ENCODE measurements at regions not wholly inside any gene's neighbourhood (a gene's known extent, or its start where the extent isn't known, plus 50 kb on each side); places are given as distances from the start of the nearest gene placed in this dataset.

DNA sequence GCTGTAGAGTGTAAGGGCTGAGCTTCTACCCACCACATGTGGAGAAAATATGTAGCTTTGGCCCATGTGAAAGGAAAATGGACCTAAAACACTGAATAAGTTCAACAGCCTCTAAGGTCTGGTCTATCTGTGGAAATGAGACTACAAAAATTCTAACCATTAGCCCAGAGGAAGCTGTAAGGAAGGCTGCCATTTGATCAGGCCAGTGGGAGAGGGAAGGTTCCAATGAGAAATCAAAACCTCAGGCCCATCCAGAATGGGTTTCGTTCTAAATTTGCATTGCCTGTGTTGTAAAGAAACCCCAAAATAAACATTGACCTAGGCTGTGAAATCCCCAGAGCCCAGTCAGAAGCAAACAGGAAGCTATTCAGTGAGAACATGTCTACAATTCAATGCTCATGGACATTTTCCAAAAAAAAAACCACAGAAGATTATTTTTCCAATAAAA, 320.4 kb upstream of the SLC7A11 start:
- no peak for DNase-seq (ENCODE audit: low spot score)

DNA sequence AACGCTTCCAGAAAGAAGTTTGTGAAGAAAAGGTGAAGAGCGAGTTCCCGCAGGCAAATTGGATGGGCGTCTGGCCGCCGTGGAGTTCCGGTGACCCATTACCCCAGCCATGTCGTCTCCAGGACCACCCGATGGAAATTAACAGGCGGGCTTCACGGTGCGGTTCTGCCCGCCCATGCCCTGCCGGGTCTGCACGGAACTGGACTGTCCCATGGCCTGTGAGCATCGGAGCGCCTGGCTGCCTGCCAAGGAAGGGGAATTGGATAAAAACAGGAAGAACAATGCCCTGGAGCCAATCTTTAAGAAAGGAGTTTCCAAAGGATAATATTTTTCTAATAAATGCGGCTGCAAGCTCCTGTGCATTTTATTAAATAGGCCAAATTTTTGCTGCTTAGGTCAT, 319.8 kb upstream of the SLC7A11 start:
- no peak for DNase-seq (ENCODE audit: low spot score)

DNA sequence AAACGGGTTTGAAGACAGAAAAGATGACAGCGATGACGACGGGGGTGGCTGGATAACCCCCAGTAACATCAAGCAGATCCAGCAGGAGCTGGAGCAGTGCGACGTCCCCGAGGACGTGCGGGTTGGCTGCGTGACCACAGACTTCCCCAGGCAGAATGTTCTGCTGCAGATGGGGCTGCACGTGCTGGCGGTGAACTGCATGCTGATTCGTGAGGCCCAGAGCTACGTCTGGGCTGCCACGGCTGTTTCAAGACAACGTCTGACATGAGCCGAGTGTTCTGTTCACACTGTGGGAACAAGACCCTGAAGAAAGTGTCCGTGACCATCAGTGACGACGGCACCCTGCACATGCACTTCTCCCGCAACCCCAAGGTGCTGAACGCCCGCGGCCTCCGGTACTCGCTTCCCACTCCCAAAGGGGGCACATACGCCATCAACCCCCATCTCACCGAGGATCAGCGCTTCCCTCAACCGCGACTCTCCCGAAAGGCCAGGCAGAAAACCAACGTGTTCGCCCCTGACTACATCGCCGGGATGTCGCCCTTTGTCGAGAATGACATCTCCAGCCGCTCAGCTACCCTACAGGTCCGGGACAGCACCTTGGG, 319.2 kb upstream of the SLC7A11 start:
- DNase-seq (ENCODE audit: low spot score) = no peak

DNA sequence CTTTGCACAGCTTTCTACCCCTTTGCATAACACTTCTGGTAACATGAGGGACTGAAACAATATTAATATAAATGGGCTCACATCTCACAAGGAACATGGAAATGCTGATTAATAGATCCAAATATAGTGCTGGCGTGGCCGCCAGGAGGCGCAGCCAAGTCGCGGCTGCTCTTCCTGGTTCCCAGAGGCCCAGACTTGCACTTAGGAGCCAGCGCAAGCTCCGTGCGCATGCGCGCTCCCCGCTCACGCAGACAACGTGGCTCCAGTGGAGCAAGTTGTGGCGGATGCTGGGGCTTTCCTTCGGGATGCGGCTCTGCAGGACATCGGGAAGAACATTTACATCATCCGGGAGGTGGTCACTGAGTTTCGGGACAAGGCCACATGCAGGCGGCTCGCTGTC, 318.3 kb upstream of the SLC7A11 start:
- DNase-seq (ENCODE audit: low spot score) = no peak

DNA sequence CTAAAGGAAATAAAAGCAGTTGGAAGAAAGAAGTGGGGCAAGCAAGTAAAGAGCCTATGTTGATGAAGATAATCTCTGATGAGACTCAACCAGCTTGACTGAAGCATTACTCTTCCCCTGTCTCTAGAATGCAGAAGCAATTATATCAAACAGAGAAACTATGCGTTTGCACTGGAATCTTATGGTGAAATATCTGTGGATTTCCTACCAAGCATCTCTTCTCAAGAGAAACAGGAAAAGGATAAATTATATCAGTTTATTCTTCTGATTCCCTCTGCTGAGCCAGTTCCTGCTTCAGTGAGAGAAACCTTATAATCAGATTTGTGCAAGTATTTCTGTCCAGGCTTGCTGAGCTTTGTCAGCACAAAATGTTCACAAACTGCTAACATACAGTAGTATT, 316.7 kb upstream of the SLC7A11 start:
- DNase-seq (ENCODE audit: low spot score) = no peak

DNA sequence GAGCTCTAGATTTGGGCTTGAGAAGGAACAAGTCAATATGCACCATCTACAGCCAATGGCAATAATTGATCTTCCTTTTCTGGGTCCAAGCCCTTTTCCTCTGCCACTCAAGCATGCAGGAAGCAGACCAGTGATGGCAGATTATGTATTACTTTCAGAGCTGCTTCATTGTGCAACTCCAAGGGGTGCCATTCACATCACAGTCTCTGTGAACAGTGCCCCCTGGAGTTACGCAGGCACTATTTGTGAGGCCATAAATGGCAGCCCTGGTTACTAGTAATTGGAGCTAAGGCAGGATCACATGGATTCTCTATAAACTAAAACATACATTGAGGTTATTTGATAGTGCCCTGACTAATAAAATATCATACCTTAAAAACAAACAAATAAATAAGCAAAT, 313.4 kb upstream of the SLC7A11 start:
- no peak for DNase-seq (ENCODE audit: low spot score)

DNA sequence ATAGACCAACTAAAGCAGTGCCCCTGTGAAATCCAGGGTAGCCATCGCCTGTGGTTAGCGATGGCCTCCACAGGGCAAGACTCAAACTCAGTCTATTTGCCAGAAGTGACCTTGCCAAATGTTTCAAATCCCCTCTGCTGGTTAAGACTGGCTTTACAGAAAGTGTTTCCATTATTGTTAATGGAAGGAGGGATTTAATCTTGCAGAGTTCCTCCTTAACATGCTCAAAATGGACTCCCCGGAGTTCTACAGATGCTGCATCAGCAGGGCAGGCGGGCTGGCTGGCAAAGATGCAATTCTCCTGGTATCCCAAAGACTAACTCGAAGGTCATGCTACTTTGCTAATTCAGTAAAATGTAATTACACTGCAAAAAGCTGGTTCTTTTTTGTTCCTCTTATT, 313.0 kb upstream of the SLC7A11 start:
- no peak for DNase-seq (ENCODE audit: low spot score)

DNA sequence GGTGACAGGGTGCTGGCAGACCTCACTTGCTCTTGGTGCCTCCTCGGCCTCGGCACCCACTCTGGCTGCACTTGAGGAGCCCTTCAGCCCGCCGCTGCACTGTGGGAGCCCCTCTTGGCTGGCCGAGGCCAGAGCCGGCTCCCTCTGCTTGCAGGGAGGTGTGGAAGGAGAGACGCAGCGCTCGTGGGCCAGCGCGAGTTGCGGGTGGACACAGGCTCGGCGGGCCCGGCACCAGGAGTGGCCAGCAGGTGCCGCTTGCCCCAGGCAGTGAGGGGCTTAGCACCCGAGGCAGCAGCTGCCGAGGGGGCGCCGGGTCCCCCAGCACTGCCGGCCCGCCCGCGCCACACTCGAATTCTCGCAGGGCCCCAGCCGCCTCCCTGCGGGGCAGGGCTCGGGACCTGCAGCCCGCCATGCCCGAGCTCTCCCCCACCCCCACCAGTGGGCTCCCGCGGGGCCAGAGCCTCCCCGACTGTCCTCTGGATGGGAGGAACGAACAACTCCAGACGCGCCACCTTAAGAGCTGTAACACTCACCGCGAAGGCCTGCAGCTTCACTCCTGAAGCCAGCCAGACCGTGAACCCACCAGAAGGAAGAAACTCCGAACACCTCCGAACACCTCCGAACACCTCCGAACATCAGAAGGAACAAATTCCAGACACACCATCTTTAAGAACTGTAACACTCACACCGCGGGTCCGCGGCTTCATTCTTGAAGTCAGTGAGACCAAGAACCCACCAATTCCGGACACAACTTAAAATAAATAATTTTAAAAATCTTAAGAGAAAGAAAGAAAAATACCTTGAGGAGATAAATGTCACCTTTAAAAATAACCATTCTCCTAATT, 311.1 kb upstream of the SLC7A11 start:
- no peak for DNase-seq (ENCODE audit: low spot score)

DNA sequence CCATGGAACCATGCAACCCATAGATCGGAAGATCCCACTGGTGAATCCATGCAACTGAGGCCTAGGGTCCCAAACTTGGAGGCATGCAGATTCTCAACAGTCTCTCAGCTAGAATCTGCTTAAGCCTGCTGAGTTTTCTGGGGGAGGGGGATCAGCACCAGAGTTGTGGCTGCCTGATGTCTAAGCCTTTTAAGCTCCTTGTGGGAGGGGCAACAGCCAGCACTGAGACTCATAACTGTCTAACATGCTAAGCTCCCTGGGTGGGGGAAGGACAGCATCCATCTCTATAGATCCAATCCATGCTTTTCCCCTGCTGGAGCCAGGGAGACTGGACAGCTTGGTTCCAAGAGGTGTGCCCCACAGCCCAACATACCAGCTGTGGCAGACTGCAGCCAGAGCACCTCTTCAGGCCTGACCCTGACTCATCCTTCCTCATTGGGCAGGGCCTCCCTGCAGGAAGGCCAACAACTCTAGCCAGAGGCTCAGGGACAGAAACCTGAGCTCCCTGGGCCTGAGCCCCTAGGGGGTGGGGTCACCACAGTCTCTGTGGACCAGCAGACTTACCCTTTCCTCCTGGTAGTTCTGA, 300.1 kb upstream of the SLC7A11 start:
- DNase-seq (ENCODE audit: low spot score) = no peak

DNA sequence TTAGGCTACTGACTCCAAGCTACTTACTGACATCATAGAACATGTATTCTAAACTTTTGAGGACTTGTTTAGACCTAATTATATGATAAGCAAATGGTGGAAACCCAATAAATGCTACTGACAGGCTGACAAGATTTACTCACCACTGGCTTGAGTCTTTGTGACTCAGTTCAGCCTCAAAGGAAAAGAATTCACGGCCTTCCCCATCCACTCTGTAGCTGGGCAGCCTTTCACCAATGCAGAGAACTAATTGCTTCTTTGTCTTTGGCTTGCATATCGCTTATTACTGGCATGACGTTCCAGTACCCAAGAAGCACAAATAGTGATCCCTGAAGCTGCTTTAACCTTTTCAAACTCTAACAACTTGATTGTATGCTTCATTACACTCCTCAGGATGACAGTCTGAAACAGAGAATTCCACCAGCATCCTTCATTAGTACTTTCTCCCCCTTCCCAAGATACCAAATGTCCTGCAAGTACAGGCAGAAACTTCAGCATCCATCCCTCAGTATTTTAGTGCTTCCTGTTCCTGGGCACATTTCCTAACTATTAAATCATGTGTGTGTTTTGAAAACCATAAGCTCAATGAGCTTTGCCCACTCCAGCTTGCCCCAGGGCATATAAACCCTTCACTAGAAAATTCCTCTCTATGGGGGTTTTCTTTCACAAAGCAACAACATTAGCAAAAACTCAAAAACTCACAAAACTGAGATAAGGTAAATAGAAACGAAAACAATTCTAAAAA, 298.1 kb upstream of the SLC7A11 start:
- DNase-seq (ENCODE audit: low spot score) = no peak

DNA sequence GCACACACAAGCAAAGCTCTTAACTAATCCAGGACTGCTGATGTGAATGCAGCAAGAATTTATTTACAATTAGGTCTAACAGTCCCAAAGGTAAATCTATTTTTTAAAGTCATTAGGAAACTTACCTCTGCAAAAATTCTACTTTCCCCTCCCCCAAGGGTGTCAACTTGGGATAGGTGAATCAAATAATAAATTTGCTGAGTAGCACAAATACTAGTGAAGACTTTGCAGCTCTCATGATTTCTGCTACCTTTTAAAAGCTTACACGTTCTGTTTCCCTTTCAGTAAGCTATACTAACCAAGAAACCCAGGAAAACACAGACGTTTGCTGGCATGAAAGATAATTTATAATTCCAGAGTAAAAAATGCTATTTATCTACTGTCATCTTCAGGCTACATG, 296.6 kb upstream of the SLC7A11 start:
- no peak for DNase-seq (ENCODE audit: low spot score)

DNA sequence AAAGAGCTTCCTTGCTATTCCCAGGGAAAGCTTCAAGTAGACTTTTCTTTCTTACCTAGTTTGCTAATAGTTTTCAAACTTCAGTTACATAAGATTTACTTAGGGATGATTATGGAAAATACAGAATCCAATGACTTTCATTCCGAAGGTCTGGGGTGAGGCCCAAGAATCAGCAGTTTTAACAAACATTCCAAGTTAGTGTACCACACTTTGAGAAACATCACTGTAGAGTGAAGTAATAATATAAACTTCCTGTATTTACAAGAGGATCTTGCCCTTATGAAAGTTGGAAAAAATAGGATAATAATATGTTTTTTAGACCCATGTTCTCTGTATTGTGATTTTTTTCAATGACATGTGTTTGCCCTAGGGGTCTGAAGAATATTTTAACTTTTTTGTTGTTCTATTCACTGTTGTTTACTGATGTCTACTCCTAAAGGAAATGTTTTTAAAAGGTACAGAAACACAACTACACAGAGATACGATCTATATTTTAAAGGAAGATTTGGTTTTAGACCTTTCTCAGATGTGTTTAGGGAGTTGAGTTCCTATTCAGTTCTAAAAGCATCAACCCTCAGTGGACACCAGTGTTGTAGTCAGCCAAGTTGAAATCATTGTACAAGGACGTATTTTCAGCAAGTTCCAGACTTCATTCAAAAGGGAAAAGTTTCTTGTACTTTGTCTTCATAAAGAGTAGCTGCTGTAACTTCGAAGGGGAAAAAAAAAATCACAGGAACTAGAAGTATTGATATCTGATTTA, 295.8 kb upstream of the SLC7A11 start:
- no peak for DNase-seq (ENCODE audit: low spot score)

DNA sequence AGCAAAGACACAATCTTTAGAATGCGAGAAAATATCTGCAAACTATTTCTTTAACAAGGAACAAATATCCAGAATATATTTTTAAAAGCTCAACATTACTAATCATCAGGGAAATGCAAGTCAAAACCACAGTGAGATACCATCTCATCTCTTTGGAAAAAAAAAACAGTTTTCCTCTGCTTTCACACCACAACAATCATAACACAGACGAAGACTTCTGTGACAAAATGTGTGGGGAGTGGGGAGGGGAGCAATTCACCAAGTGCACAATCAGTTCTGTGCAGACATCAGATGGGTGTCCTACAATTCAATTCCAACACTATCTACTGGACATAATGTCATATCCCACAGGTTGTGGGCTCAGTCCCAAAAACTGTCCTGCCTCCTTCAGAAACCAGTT, 293.2 kb upstream of the SLC7A11 start:
- no peak for DNase-seq (ENCODE audit: low spot score)

DNA sequence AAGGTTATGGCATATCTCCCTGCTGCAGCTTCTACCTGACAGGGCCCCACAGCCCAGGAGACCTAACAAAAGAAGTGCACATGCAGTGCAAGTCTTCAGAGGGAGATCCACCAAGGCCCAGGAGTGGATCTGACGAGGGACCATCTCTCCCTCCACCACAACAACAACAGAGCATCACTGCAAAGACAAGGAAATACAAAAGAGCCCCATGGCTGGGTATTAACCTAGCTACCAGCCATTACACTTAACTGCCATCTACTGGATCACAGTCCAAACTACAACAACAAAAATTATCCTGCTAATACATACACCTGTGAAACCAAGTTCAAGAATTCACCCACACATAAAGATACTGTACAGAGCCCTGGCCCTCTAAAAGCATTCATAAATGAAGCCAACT, 280.2 kb upstream of the SLC7A11 start:
- no peak for DNase-seq (ENCODE audit: low spot score)

DNA sequence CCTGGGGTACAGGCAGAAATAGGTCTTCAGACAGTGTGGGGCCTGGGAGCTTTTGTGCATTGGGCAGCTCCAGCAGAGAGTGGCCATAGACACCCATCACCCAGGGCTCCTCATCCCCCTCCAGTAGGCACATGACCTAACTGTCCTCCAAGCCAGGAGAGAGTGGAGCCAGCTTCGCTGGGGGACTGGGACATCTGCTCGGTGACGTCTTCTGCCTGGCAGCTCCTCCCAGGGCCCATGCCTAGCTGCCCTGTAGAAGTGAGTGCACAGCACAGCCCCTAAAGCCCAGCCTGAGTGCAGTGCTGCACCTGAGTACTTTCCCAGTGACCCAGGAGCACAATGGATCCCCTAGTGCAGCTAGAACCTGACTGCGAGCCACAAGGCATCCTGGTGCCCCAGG, 279.7 kb upstream of the SLC7A11 start:
- no peak for DNase-seq (ENCODE audit: low spot score)

DNA sequence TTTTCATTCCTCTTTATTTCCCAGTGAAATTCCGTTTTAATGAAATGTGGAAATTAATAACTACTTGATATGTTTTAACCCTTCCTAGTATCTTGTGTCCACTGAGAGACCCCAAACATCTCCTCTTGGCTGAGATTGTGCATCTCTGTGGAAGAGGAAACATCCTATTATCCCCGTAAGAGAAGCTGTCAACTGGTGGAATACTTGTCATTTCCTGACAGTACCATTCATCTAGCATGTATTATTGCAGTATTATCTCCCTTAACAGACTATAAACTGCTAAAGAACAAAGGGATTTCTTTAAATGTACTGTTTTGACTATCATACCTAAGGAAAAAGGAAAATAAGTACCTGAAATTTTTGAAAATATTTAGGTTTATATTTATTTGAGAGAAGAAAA, 277.3 kb upstream of the SLC7A11 start:
- no peak for DNase-seq (ENCODE audit: low spot score)

DNA sequence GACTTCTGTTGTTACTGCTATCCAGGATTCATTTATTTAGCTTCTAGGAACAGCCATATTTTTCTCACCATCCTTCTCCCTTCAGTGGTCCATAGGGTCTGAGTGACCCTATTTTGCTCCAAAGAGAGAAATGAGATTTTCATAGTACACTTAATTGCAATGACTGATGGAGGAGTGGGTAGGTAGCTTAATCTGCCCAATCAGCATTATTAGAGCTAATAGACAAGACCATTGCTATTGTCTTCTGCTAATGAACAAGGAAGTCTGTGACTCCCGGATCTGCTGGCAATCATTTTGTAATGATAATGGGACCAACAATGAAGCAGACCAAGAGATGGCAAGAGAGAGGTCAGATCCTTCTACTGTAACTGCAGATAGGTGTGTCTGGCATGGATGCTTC, 271.4 kb upstream of the SLC7A11 start:
- DNase-seq (ENCODE audit: low spot score) = no peak

DNA sequence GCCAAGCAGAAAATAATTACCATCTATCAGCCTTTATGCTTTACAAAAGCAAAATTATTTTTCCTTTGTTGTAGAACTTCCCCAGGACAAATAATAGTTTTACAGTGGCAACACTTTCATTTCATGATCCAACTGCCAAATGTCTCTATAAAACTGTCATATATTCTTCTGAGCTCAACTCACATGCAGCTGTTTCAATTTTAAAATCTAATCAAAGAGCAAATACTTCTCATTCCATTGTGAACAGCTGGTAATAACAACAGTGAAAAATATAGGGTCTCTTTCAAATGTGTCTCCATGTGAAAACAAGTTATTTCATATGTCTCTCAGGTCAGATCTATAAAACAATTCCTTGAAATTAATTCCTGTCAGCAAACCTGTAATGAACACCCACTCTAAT, 270.6 kb upstream of the SLC7A11 start:
- no peak for DNase-seq (ENCODE audit: low spot score)

DNA sequence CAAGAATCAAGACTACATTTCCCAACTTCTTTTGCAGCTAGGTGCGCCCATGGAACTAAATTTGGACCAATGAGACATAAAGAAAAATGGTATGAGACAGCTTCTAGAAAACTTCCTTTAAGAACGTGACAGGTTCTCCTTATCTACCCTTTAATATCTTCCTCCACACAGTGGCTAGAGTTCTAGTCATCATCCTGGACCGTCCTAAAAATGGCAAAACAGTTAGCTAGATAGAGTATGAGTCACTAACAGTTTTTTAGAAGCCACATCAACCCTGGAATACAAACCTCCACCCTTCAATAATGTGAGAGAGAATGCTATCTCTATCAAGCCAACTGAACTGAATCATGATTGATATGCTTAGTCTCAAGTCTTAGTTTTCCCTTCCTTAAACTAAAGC, 267.9 kb upstream of the SLC7A11 start:
- no peak for DNase-seq (ENCODE audit: low spot score)

DNA sequence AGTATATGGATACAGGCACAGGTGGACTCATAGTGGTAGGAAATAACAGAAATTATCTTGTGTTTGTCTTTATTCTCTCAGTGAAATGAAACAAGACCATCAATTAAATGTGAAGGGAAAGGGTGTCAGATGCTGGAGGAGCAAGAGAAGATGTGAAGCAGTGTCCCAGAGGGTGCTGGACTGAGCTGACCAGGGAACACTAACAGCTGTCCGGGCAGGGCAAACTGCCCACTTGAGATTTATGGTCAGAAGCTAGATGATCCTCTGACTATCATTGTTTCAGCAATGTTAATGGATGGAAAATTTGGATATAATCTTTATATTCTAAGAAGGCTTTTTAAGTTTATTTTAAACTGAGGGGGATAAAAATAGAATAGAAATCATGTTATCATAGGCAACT, 267.2 kb upstream of the SLC7A11 start:
- DNase-seq (ENCODE audit: low spot score) = no peak

DNA sequence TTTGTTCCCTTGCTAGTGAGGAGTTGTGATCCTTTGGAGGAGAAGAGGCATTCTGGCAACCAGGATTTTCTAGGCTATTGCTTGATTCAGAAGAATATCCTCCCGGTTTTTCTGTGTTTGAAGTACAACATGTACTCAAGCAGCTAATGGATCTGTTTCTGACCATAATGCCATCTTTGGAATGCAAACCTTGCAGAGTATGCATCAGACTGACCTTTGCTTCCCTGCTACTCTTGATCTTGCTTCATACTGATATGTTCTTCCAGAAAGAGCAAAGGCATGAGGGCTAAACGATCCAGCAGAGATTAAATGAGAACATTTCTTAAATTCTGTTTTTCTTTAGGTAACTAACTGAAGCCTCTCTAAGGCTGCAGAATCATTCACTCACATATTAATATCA, 265.4 kb upstream of the SLC7A11 start:
- no peak for DNase-seq (ENCODE audit: low spot score)

DNA sequence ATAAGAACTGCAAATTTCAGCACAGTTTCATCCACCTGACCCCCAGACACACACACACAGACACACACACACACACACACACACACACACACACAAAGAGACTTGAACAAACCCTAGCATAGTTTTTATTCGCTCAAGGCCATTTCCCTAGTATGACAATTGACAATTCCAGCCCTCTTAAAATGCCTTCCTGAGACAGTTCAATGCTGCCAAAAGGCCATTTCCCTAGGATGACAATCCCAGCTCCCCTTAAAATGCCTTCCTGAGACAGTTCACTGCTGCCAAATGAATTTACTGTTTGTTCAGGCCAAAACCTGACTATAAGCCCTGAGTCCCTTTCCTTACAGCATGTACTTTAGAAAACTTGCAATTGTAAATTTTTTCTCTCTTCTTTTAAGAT, 259.5 kb upstream of the SLC7A11 start:
- DNase-seq (ENCODE audit: low spot score) = no peak

Measured in mucosa of gallbladder (tissue), 1 donor.